ENCODE measurements at regions not wholly inside any gene's neighbourhood (a gene's known extent, or its start where the extent isn't known, plus 50 kb on each side); places are given as distances from the start of the nearest gene placed in this dataset.

GRCh38 chr2:22616031-22616430 is 768.9 kb upstream of the KLHL29 start:
- DNase-seq (ENCODE audit: low read depth), result no peak
- H3K4me3 ChIP-seq (ENCODE audit: low read length), result no peak overlapping the region
- TF ChIP-seq, protein P1, sequence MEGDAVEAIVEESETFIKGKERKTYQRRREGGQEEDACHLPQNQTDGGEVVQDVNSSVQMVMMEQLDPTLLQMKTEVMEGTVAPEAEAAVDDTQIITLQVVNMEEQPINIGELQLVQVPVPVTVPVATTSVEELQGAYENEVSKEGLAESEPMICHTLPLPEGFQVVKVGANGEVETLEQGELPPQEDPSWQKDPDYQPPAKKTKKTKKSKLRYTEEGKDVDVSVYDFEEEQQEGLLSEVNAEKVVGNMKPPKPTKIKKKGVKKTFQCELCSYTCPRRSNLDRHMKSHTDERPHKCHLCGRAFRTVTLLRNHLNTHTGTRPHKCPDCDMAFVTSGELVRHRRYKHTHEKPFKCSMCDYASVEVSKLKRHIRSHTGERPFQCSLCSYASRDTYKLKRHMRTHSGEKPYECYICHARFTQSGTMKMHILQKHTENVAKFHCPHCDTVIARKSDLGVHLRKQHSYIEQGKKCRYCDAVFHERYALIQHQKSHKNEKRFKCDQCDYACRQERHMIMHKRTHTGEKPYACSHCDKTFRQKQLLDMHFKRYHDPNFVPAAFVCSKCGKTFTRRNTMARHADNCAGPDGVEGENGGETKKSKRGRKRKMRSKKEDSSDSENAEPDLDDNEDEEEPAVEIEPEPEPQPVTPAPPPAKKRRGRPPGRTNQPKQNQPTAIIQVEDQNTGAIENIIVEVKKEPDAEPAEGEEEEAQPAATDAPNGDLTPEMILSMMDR (conservative IDR thresholded peaks at IDR 0.05; ENCODE audit: low read length), result no peak

DNA sequence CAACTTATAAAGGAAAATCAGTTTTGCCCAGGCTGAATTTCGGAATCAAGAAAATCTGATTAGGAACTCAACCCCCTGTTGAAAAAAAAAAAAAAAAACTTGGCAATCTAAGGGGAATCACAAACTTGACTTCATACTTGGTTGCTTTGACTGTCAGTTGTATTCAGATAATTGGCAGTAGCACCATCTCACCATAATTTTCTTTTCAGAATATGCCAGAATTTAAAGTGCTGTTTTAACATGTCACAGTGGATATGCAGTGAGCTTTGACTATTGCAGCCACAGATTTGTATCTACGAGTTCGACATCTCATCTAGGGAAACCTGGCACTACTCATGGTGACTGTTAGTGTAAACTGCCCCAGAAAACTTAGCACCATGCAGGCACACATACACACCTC is 761.4 kb upstream of the KLHL29 start:
- no peak for DNase-seq (ENCODE audit: low read depth)
- TF ChIP-seq, protein P1 (conservative IDR thresholded peaks at IDR 0.05; ENCODE audit: low read length), result no peak
- no peak overlapping the region for H3K4me3 ChIP-seq (ENCODE audit: low read length)

- TF ChIP-seq, protein P1 (conservative IDR thresholded peaks at IDR 0.05; ENCODE audit: low read length), result no peak
- H3K4me3 ChIP-seq (ENCODE audit: low read length), result no peak overlapping the region
- DNase-seq (ENCODE audit: low read depth), result no peak
Observed at GRCh38 chr2:22626621-22627020, 758.4 kb upstream of the KLHL29 start.

DNA sequence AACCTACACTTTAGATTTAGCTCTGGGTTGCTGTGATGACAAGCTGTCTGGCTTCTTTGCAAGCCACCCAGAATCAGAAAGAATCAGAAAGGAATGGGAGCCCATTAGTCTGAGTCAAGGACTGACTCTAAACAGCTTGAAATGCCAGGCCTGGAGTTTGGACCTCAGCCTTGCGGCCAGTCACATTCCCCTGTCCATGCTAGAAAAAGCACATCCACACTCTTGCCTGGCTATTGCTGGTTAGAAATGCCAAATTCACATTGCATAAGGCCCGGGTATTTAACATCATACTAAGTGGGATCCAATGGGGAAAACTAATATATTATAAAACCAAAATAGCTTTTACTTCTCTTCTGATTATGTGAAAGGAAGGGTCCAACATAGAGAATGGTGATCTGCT is 756.8 kb upstream of the KLHL29 start:
- no peak overlapping the region for H3K4me3 ChIP-seq (ENCODE audit: low read length)
- DNase-seq (ENCODE audit: low read depth), result no peak
- TF ChIP-seq, protein P1 (conservative IDR thresholded peaks at IDR 0.05; ENCODE audit: low read length), result no peak

DNA sequence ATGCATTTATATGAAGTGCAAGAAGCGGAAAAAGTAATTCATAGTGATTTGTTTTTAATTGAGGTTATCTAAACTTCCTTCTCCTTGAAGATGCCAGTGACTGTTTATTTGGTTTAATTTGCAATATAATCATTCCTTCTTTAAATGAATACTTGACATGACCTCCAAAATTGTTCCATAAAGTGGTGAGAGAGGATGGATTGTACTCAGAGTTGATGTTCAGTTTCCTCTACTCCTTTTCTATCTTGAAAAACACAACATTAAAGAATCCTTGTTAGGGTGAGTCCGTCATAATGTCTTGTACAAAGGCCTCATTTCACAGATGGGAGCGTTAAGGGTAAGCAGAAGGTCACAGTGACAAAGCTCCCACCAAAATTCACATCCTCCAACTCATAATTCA is 756.1 kb upstream of the KLHL29 start:
- H3K4me3 ChIP-seq (ENCODE audit: low read length), result no peak overlapping the region
- DNase-seq (ENCODE audit: low read depth), result no peak
- TF ChIP-seq, protein P1 (conservative IDR thresholded peaks at IDR 0.05; ENCODE audit: low read length), result no peak

GRCh38 chr2:22634167-22634566 is 750.8 kb upstream of the KLHL29 start:
- no peak overlapping the region for H3K4me3 ChIP-seq (ENCODE audit: low read length)
- TF ChIP-seq, protein P1 (conservative IDR thresholded peaks at IDR 0.05; ENCODE audit: low read length), result no peak
- DNase-seq (ENCODE audit: low read depth), result no peak

- no peak overlapping the region for H3K4me3 ChIP-seq (ENCODE audit: low read length)
- DNase-seq (ENCODE audit: low read depth), result no peak
- TF ChIP-seq, protein P1 (conservative IDR thresholded peaks at IDR 0.05; ENCODE audit: low read length), result no peak
Observed at GRCh38 chr2:22656426-22656825, 728.6 kb upstream of the KLHL29 start.

All from AG10803 (cell line).